ENCODE measurements at regions not wholly inside any gene's neighbourhood (a gene's known extent, or its start where the extent isn't known, plus 50 kb on each side); places are given as distances from the start of the nearest gene placed in this dataset.
A peak's percentile ranks its signal among the peaks of the same experiment; 100 is the strongest.

- H3K4me3 ChIP-seq (ENCODE audit: low read length) = no peak overlapping the region
- H3K4me1 ChIP-seq (ENCODE audit: control insufficient read depth, insufficient read depth, low read length) = no peaks in the 10 kb centered on the region
- H3K27me3 ChIP-seq (ENCODE audit: control insufficient read depth, insufficient read depth, low read length) = no peaks in the 10 kb centered on the region
- H3K4me2 ChIP-seq (ENCODE audit: low read length) = no peak overlapping the region
- peaks cover 3% of the 10 kb centered on the region for H3K9me3 ChIP-seq (replicated peaks; ENCODE audit: low read length)
- no peak overlapping the region for H3K9ac ChIP-seq (ENCODE audit: low read depth, low read length)
- no peaks in the 10 kb centered on the region for H3K36me3 ChIP-seq (ENCODE audit: insufficient read depth, low read length)
Observed at GRCh38 chr14:38016497-38016896, 191.2 kb upstream of the SSTR1 start.

GRCh38 chr14:38021861-38022260, 185.8 kb upstream of the SSTR1 start:
- H3K36me3 ChIP-seq (ENCODE audit: insufficient read depth, low read length) = no peaks in the 10 kb centered on the region
- no peaks in the 10 kb centered on the region for H3K27me3 ChIP-seq (ENCODE audit: control insufficient read depth, insufficient read depth, low read length)
- H3K4me3 ChIP-seq (ENCODE audit: low read length) = no peak overlapping the region
- no peak overlapping the region for H3K4me2 ChIP-seq (ENCODE audit: low read length)
- no peak overlapping the region for H3K9ac ChIP-seq (ENCODE audit: low read depth, low read length)
- H3K4me1 ChIP-seq (ENCODE audit: control insufficient read depth, insufficient read depth, low read length) = no peaks in the 10 kb centered on the region
- no peaks in the 10 kb centered on the region for H3K9me3 ChIP-seq (replicated peaks; ENCODE audit: low read length)

- H3K4me2 ChIP-seq (ENCODE audit: low read length) = no peak overlapping the region
- H3K4me1 ChIP-seq (ENCODE audit: control insufficient read depth, insufficient read depth, low read length) = no peaks in the 10 kb centered on the region
- H3K9ac ChIP-seq (ENCODE audit: low read depth, low read length) = no peak overlapping the region
- H3K9me3 ChIP-seq (replicated peaks; ENCODE audit: low read length) = no peaks in the 10 kb centered on the region
- no peaks in the 10 kb centered on the region for H3K36me3 ChIP-seq (ENCODE audit: insufficient read depth, low read length)
- H3K4me3 ChIP-seq (ENCODE audit: low read length) = no peak overlapping the region
- no peaks in the 10 kb centered on the region for H3K27me3 ChIP-seq (ENCODE audit: control insufficient read depth, insufficient read depth, low read length)
Observed at GRCh38 chr14:38022775-38023174, 184.9 kb upstream of the SSTR1 start.

GRCh38 chr14:38038171-38038570, 169.5 kb upstream of the SSTR1 start:
- Histone ChIP-seq H3K4me2 (ENCODE audit: low read length) (no peak overlapping the region), H3K9ac (ENCODE audit: low read depth, low read length) (no peak overlapping the region), H3K4me3 (ENCODE audit: low read length) (no peak overlapping the region), H3K27me3 (ENCODE audit: control insufficient read depth, insufficient read depth, low read length) (no peaks in the 10 kb centered on the region), H3K4me1 (ENCODE audit: control insufficient read depth, insufficient read depth, low read length) (peaks cover 12% of the 10 kb centered on the region), H3K36me3 (ENCODE audit: insufficient read depth, low read length) (no peaks in the 10 kb centered on the region), H3K9me3 (replicated peaks; ENCODE audit: low read length) (no peaks in the 10 kb centered on the region)

GRCh38 chr14:38038986-38039385, 168.7 kb upstream of the SSTR1 start:
- no peaks in the 10 kb centered on the region for H3K27me3 ChIP-seq (ENCODE audit: control insufficient read depth, insufficient read depth, low read length)
- no peak overlapping the region for H3K4me2 ChIP-seq (ENCODE audit: low read length)
- no peaks in the 10 kb centered on the region for H3K9me3 ChIP-seq (replicated peaks; ENCODE audit: low read length)
- H3K4me1 ChIP-seq (ENCODE audit: control insufficient read depth, insufficient read depth, low read length) = peaks cover 12% of the 10 kb centered on the region
- no peaks in the 10 kb centered on the region for H3K36me3 ChIP-seq (ENCODE audit: insufficient read depth, low read length)
- no peak overlapping the region for H3K4me3 ChIP-seq (ENCODE audit: low read length)
- no peak overlapping the region for H3K9ac ChIP-seq (ENCODE audit: low read depth, low read length)

- no peak overlapping the region for H3K4me2 ChIP-seq (ENCODE audit: low read length)
- no peak overlapping the region for H3K4me3 ChIP-seq (ENCODE audit: low read length)
- H3K4me1 ChIP-seq (ENCODE audit: control insufficient read depth, insufficient read depth, low read length) = peaks cover 12% of the 10 kb centered on the region
- no peak overlapping the region for H3K9ac ChIP-seq (ENCODE audit: low read depth, low read length)
- no peaks in the 10 kb centered on the region for H3K9me3 ChIP-seq (replicated peaks; ENCODE audit: low read length)
- no peaks in the 10 kb centered on the region for H3K27me3 ChIP-seq (ENCODE audit: control insufficient read depth, insufficient read depth, low read length)
- no peaks in the 10 kb centered on the region for H3K36me3 ChIP-seq (ENCODE audit: insufficient read depth, low read length)
Observed at GRCh38 chr14:38039496-38039895, 168.2 kb upstream of the SSTR1 start.

- Histone ChIP-seq H3K27me3 (ENCODE audit: control insufficient read depth, insufficient read depth, low read length) (no peaks in the 10 kb centered on the region), H3K9me3 (replicated peaks; ENCODE audit: low read length) (no peaks in the 10 kb centered on the region), H3K9ac (ENCODE audit: low read depth, low read length) (no peak overlapping the region), H3K36me3 (ENCODE audit: insufficient read depth, low read length) (no peaks in the 10 kb centered on the region), H3K4me3 (ENCODE audit: low read length) (no peak overlapping the region), H3K4me1 (ENCODE audit: control insufficient read depth, insufficient read depth, low read length) (peaks cover 12% of the 10 kb centered on the region), H3K4me2 (ENCODE audit: low read length) (no peak overlapping the region)
Observed at GRCh38 chr14:38040411-38040810, 167.3 kb upstream of the SSTR1 start.

GRCh38 chr14:38042322-38042721, 165.4 kb upstream of the SSTR1 start:
- Histone ChIP-seq H3K4me1 (ENCODE audit: control insufficient read depth, insufficient read depth, low read length) (peaks cover 12% of the 10 kb centered on the region), H3K9me3 (replicated peaks; ENCODE audit: low read length) (no peaks in the 10 kb centered on the region), H3K36me3 (ENCODE audit: insufficient read depth, low read length) (no peaks in the 10 kb centered on the region), H3K9ac (ENCODE audit: low read depth, low read length) (peak overlapping the region; percentile 17), H3K4me2 (ENCODE audit: low read length) (peak overlapping the region; percentile 22), H3K27me3 (ENCODE audit: control insufficient read depth, insufficient read depth, low read length) (no peaks in the 10 kb centered on the region), H3K4me3 (ENCODE audit: low read length) (no peak overlapping the region)

- Histone ChIP-seq H3K4me2 (ENCODE audit: low read length) (no peak overlapping the region), H3K27me3 (ENCODE audit: control insufficient read depth, insufficient read depth, low read length) (no peaks in the 10 kb centered on the region), H3K4me1 (ENCODE audit: control insufficient read depth, insufficient read depth, low read length) (peaks cover 12% of the 10 kb centered on the region), H3K36me3 (ENCODE audit: insufficient read depth, low read length) (no peaks in the 10 kb centered on the region), H3K4me3 (ENCODE audit: low read length) (no peak overlapping the region), H3K9ac (ENCODE audit: low read depth, low read length) (no peak overlapping the region), H3K9me3 (replicated peaks; ENCODE audit: low read length) (no peaks in the 10 kb centered on the region)
Observed at GRCh38 chr14:38044710-38045109, 163.0 kb upstream of the SSTR1 start.

GRCh38 chr14:38045461-38045860, 162.2 kb upstream of the SSTR1 start:
- Histone ChIP-seq H3K9ac (ENCODE audit: low read depth, low read length) (no peak overlapping the region), H3K4me2 (ENCODE audit: low read length) (no peak overlapping the region), H3K4me1 (ENCODE audit: control insufficient read depth, insufficient read depth, low read length) (peaks cover 12% of the 10 kb centered on the region), H3K4me3 (ENCODE audit: low read length) (no peak overlapping the region), H3K36me3 (ENCODE audit: insufficient read depth, low read length) (no peaks in the 10 kb centered on the region), H3K9me3 (replicated peaks; ENCODE audit: low read length) (no peaks in the 10 kb centered on the region), H3K27me3 (ENCODE audit: control insufficient read depth, insufficient read depth, low read length) (no peaks in the 10 kb centered on the region)

- H3K9ac ChIP-seq (ENCODE audit: low read depth, low read length) = no peak overlapping the region
- peaks cover 12% of the 10 kb centered on the region for H3K4me1 ChIP-seq (ENCODE audit: control insufficient read depth, insufficient read depth, low read length)
- H3K36me3 ChIP-seq (ENCODE audit: insufficient read depth, low read length) = no peaks in the 10 kb centered on the region
- no peaks in the 10 kb centered on the region for H3K9me3 ChIP-seq (replicated peaks; ENCODE audit: low read length)
- H3K27me3 ChIP-seq (ENCODE audit: control insufficient read depth, insufficient read depth, low read length) = no peaks in the 10 kb centered on the region
- no peak overlapping the region for H3K4me2 ChIP-seq (ENCODE audit: low read length)
- H3K4me3 ChIP-seq (ENCODE audit: low read length) = no peak overlapping the region
Observed at GRCh38 chr14:38046160-38046559, 161.5 kb upstream of the SSTR1 start.

- Histone ChIP-seq H3K9me3 (replicated peaks; ENCODE audit: low read length) (no peaks in the 10 kb centered on the region), H3K9ac (ENCODE audit: low read depth, low read length) (no peak overlapping the region), H3K4me2 (ENCODE audit: low read length) (no peak overlapping the region), H3K4me1 (ENCODE audit: control insufficient read depth, insufficient read depth, low read length) (peaks cover 7% of the 10 kb centered on the region), H3K27me3 (ENCODE audit: control insufficient read depth, insufficient read depth, low read length) (no peaks in the 10 kb centered on the region), H3K4me3 (ENCODE audit: low read length) (no peak overlapping the region), H3K36me3 (ENCODE audit: insufficient read depth, low read length) (no peaks in the 10 kb centered on the region)
Observed at GRCh38 chr14:38047195-38047902, 160.4 kb upstream of the SSTR1 start.

Data from skeletal muscle satellite cell (primary cell).